Brain microvascular endothelial cell (primary cell): ENCODE measurements at regions not wholly inside any gene's neighbourhood (a gene's known extent, or its start where the extent isn't known, plus 50 kb on each side); places are given as distances from the start of the nearest gene placed in this dataset.

Experiments used
- DNase-seq: peaks from one replicate; pipeline ENCODE4 v3.0.0-alpha.2; 2020
- H3K27ac ChIP-seq: fragments of 250-450 bp; sonication (Bioruptor Pico); 2 replicates; pipeline ENCODE4 v1.5.1; 2020; ENCODE audit warnings: mild to moderate bottlenecking, moderate library complexity
- H3K27me3 ChIP-seq: fragments of 250-450 bp; sonication (Bioruptor Pico); replicated peaks from 2 replicates; pipeline ENCODE4 v1.5.1; 2020; ENCODE audit warnings: mild to moderate bottlenecking
- H3K36me3 ChIP-seq: fragments of 250-450 bp; sonication (Bioruptor Pico); replicated peaks from 2 replicates; pipeline ENCODE4 v1.5.1; 2020; ENCODE audit warnings: mild to moderate bottlenecking
- H3K4me3 ChIP-seq: 2 replicates; pipeline ENCODE4 v1.5.1; 2011; ENCODE audit warnings: low read depth, mild to moderate bottlenecking, control low read depth, low read length, moderate library complexity
- CTCF ChIP-seq: IDR thresholded peaks from 2 replicates; pipeline ENCODE4 v1.5.1; 2011; ENCODE audit warnings: low read depth, mild to moderate bottlenecking, moderate library complexity, low read length, control low read depth, inconsistent platforms; ENCODE audit errors: missing control alignments
- in situ Hi-C: cut with HindIII; loops from 2 replicates; pipeline ENCODE4 v1.10.0; 2017; ENCODE audit warnings: low sequenced_read_pairs, low pct_ligation_motif_present

- peak; percentile 34 for TF ChIP-seq CTCF
- DNase-seq: no peak
- H3K27ac ChIP-seq: no peak overlapping the region
- no peak overlapping the region for H3K4me3 ChIP-seq
- H3K36me3 ChIP-seq: no peaks in the 10 kb centered on the region
- in situ Hi-C loops: no loop called here
- peaks cover 11% of the 10 kb centered on the region for H3K27me3 ChIP-seq
These were observed 83.6 kb upstream of the NKD1 start for GRCh38 chr16:50464325-50465290.

- no peaks in the 10 kb centered on the region for H3K36me3 ChIP-seq
- in situ Hi-C loops: no loop called here
- peaks cover 7% of the 10 kb centered on the region for H3K27me3 ChIP-seq
- DNase-seq: no peak
- no peak overlapping the region for H3K4me3 ChIP-seq
- no peak overlapping the region for H3K27ac ChIP-seq
- no peak for TF ChIP-seq CTCF
These were observed 84.4 kb upstream of the NKD1 start for GRCh38 chr16:50463581-50464324.

GRCh38 chr16:50462793-50463507, 85.2 kb upstream of the NKD1 start:
- H3K27me3 ChIP-seq: peaks cover 4% of the 10 kb centered on the region
- no peak for TF ChIP-seq CTCF
- DNase-seq: no peak

GRCh38 chr16:50461400-50461760, 86.8 kb upstream of the NKD1 start:
- TF ChIP-seq CTCF: no peak
- no peaks in the 10 kb centered on the region for H3K27me3 ChIP-seq
- H3K4me3 ChIP-seq: no peak overlapping the region
- in situ Hi-C loops: no loop called here
- H3K36me3 ChIP-seq: no peaks in the 10 kb centered on the region
- H3K27ac ChIP-seq: no peak overlapping the region
- no peak for DNase-seq

More at GRCh38 chr16:50462793-50463507, 85.2 kb upstream of the NKD1 start:
- H3K27ac ChIP-seq: no peak overlapping the region
- in situ Hi-C loops: no loop called here
- H3K4me3 ChIP-seq: no peak overlapping the region
- H3K36me3 ChIP-seq: no peaks in the 10 kb centered on the region

GRCh38 chr16:50460538-50461399, 87.4 kb upstream of the NKD1 start:
- Histone ChIP-seq H3K27ac (no peak overlapping the region), H3K36me3 (no peaks in the 10 kb centered on the region), H3K4me3 (no peak overlapping the region), H3K27me3 (no peaks in the 10 kb centered on the region)
- no peak for DNase-seq
- TF ChIP-seq CTCF: no peak
- in situ Hi-C loops: no loop called here
